ENCODE measurements at regions not wholly inside any gene's neighbourhood (a gene's known extent, or its start where the extent isn't known, plus 50 kb on each side); places are given as distances from the start of the nearest gene placed in this dataset.

GRCh38 chr5:124156415-124156996, 589.9 kb downstream of the ZNF608 start:
- TF ChIP-seq CTCF (optimal IDR thresholded peaks at IDR 0.05 in 1 of 3, IDR thresholded peaks at IDR 0.05 in 1 of 3, conservative IDR thresholded peaks at IDR 0.05 in 1 of 3; ENCODE audit: extremely low read depth in 1 of 3, insufficient read depth in 2 of 3, low read length in 3 of 3) (no peak), EZH2 (IDR thresholded peaks at IDR 0.05; ENCODE audit: low read length) (no peak)
- Histone ChIP-seq H3K9me3 (ENCODE audit: control insufficient read depth, low read depth, low read length) (no peaks in the 10 kb centered on the region), H3K4me2 (ENCODE audit: control insufficient read depth, extremely low read depth, insufficient read depth, low read depth, low read length) (no peak overlapping the region), H3K4me3 (ENCODE audit: control insufficient read depth in 2 of 3, extremely low read depth in 1 of 3, insufficient read depth in 2 of 3, low read depth in 1 of 3, low read length in 3 of 3) (no peak overlapping the region), H3K4me1 (ENCODE audit: control insufficient read depth, extremely low read depth, insufficient read depth, low read length) (no peaks in the 10 kb centered on the region), H2AFZ (ENCODE audit: control insufficient read depth, low read length) (no peak overlapping the region), H3K27me3 (ENCODE audit: control insufficient read depth, extremely low read depth, insufficient read depth, low read length) (no peaks in the 10 kb centered on the region), H3K79me2 (ENCODE audit: control insufficient read depth, insufficient read depth, low read length) (no peaks in the 10 kb centered on the region), H4K20me1 (ENCODE audit: control insufficient read depth, extremely low read depth, insufficient read depth, low read length) (no peaks in the 10 kb centered on the region), H3K36me3 (ENCODE audit: control insufficient read depth in 2 of 2, extremely low read depth in 1 of 2, insufficient read depth in 2 of 2, low read length in 2 of 2) (no peaks in the 10 kb centered on the region), H3K27ac (ENCODE audit: control insufficient read depth, insufficient read depth, low read length) (no peak overlapping the region), H3K9me1 (ENCODE audit: control insufficient read depth, extremely low read depth, insufficient read depth, low read length) (no peaks in the 10 kb centered on the region), H3K9ac (ENCODE audit: control insufficient read depth, extremely low read depth, insufficient read depth, low read length) (no peak overlapping the region)
- dilution Hi-C loops (cut with MboI; ENCODE audit: extremely low pct_ligation_motif_present, low sequenced_read_pairs), result no loop called here
- FAIRE-seq (no peak), DNase-seq (ENCODE audit: low read depth, low spot score) (no peak)

GRCh38 chr5:124154714-124155113, 591.7 kb downstream of the ZNF608 start:
- Histone ChIP-seq H3K4me3 (ENCODE audit: control insufficient read depth in 2 of 3, extremely low read depth in 1 of 3, insufficient read depth in 2 of 3, low read depth in 1 of 3, low read length in 3 of 3) (no peak overlapping the region), H3K79me2 (ENCODE audit: control insufficient read depth, insufficient read depth, low read length) (no peaks in the 10 kb centered on the region), H3K4me2 (ENCODE audit: control insufficient read depth, extremely low read depth, insufficient read depth, low read depth, low read length) (no peak overlapping the region), H3K9me3 (ENCODE audit: control insufficient read depth, low read depth, low read length) (no peaks in the 10 kb centered on the region), H3K4me1 (ENCODE audit: control insufficient read depth, extremely low read depth, insufficient read depth, low read length) (no peaks in the 10 kb centered on the region), H3K27me3 (ENCODE audit: control insufficient read depth, extremely low read depth, insufficient read depth, low read length) (no peaks in the 10 kb centered on the region), H3K9me1 (ENCODE audit: control insufficient read depth, extremely low read depth, insufficient read depth, low read length) (no peaks in the 10 kb centered on the region), H3K9ac (ENCODE audit: control insufficient read depth, extremely low read depth, insufficient read depth, low read length) (no peak overlapping the region), H4K20me1 (ENCODE audit: control insufficient read depth, extremely low read depth, insufficient read depth, low read length) (no peaks in the 10 kb centered on the region), H3K36me3 (ENCODE audit: control insufficient read depth in 2 of 2, extremely low read depth in 1 of 2, insufficient read depth in 2 of 2, low read length in 2 of 2) (no peaks in the 10 kb centered on the region), H3K27ac (ENCODE audit: control insufficient read depth, insufficient read depth, low read length) (no peak overlapping the region), H2AFZ (ENCODE audit: control insufficient read depth, low read length) (no peak overlapping the region)
- dilution Hi-C loops (cut with MboI; ENCODE audit: extremely low pct_ligation_motif_present, low sequenced_read_pairs), result no loop called here
- TF ChIP-seq EZH2 (IDR thresholded peaks at IDR 0.05; ENCODE audit: low read length), result no peak
- TF ChIP-seq CTCF (optimal IDR thresholded peaks at IDR 0.05 in 1 of 3, IDR thresholded peaks at IDR 0.05 in 1 of 3, conservative IDR thresholded peaks at IDR 0.05 in 1 of 3; ENCODE audit: extremely low read depth in 1 of 3, insufficient read depth in 2 of 3, low read length in 3 of 3), result no peak
- DNase-seq (ENCODE audit: low read depth, low spot score) (no peak), FAIRE-seq (no peak)

All from keratinocyte (primary cell).